ENCODE measurements at regions not wholly inside any gene's neighbourhood (a gene's known extent, or its start where the extent isn't known, plus 50 kb on each side); places are given as distances from the start of the nearest gene placed in this dataset.

DNA sequence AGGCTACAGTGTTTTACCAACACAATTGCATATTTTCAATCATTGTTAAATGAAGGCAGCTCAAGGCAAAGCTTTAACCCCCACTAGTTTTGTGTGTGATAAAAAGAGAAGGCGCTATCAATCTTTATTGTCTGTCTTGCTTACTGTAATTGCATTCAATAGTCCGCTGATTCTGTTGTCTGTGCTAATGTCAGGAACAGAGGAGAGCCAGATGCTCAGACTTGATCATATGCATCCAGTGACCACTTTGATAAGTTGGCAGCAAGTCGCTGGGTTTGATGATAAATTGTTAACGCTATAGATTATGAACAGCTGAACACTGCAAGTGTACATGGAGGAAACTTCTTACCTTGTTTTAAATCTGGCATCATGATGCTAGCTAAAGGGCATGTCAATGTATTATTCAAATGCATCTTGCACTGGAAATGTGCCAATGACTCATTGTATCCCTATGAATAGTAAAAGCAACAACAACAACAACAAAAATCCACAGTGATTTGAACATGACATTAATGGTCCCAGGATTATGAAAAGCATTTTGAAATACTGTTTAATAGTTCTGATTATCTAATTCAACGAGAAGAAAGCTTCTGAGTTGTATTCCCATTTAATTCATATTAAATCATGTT lies 423.5 kb upstream of the FANCL start:
- no peak overlapping the region for H3K4me2 ChIP-seq
- POLR2A ChIA-PET (ENCODE audit: unreplicated experiment) = interaction anchor here (0.6 kb wide), 1 partner anchor 637 kb away, joined by 4 read pairs; no protein-coding TSS in a partner anchor
- H3K36me3 ChIP-seq (ENCODE audit: low read depth) = no peaks in the 10 kb centered on the region
- no peaks in the 10 kb centered on the region for H3K27me3 ChIP-seq (ENCODE audit: insufficient read depth, low read depth)
- intact Hi-C loops (cut with micrococcal nuclease; ENCODE audit: unreplicated experiment) = no loop called here
- DNase-seq = no peak
- CTCF ChIA-PET = no interaction called here
- no peaks in the 10 kb centered on the region for H4K20me1 ChIP-seq (ENCODE audit: insufficient read depth)
- H3F3A ChIP-seq (ENCODE audit: insufficient read depth, low read depth) = no peaks in the 10 kb centered on the region
- no peaks in the 10 kb centered on the region for H3K4me1 ChIP-seq (replicated peaks; ENCODE audit: insufficient read depth)
- no peak overlapping the region for H3K27ac ChIP-seq
- no peaks in the 10 kb centered on the region for H3K9me2 ChIP-seq (ENCODE audit: insufficient read depth)
- H2AFZ ChIP-seq = no peak overlapping the region
- TF ChIP-seq EZH2 (IDR thresholded peaks at IDR 0.05; ENCODE audit: low read depth) = no peak
- TF ChIP-seq, protein P1, sequence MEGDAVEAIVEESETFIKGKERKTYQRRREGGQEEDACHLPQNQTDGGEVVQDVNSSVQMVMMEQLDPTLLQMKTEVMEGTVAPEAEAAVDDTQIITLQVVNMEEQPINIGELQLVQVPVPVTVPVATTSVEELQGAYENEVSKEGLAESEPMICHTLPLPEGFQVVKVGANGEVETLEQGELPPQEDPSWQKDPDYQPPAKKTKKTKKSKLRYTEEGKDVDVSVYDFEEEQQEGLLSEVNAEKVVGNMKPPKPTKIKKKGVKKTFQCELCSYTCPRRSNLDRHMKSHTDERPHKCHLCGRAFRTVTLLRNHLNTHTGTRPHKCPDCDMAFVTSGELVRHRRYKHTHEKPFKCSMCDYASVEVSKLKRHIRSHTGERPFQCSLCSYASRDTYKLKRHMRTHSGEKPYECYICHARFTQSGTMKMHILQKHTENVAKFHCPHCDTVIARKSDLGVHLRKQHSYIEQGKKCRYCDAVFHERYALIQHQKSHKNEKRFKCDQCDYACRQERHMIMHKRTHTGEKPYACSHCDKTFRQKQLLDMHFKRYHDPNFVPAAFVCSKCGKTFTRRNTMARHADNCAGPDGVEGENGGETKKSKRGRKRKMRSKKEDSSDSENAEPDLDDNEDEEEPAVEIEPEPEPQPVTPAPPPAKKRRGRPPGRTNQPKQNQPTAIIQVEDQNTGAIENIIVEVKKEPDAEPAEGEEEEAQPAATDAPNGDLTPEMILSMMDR (conservative IDR thresholded peaks at IDR 0.05) = no peak
- H3K9me3 ChIP-seq (ENCODE audit: insufficient read depth, low read depth) = 0 out of 2 replicates have a peak, but pooled peaks cover 7% of the 10 kb centered on the region
- no peaks in the 10 kb centered on the region for H3K79me2 ChIP-seq (ENCODE audit: low read depth)
- BruUV-seq (replicated peaks) = no TSS peak
- no peak overlapping the region for H3K4me3 ChIP-seq

DNA sequence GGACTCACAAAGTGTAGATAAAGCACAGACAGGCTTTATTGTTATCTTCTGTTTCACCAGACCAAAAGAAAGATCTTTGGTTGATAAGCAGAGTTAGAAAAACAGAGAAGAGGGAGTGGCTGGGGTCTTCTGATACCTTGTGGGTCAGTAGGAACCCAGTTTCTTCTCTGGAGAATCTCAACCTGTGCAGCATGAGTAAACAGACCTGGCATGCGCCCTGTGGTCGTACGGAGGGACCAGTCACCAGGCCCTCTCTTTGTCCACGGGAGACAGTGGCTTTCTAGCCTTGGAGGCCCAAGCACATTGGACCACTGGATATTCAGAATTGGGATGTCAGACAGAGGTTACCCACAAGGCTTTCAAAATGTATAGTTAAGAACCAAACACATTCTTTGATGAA lies 418.9 kb upstream of the FANCL start:
- no peak for DNase-seq
- no peak overlapping the region for H3K4me3 ChIP-seq
- H3K9me3 ChIP-seq (ENCODE audit: insufficient read depth, low read depth) = no peaks in the 10 kb centered on the region
- H3K36me3 ChIP-seq (ENCODE audit: low read depth) = no peaks in the 10 kb centered on the region
- no peaks in the 10 kb centered on the region for H4K20me1 ChIP-seq (ENCODE audit: insufficient read depth)
- H2AFZ ChIP-seq = no peak overlapping the region
- no peak overlapping the region for H3K27ac ChIP-seq
- H3K9me2 ChIP-seq (ENCODE audit: insufficient read depth) = no peaks in the 10 kb centered on the region; the same call in 1 of the 2 replicates
- BruUV-seq (replicated peaks) = no TSS peak
- no peaks in the 10 kb centered on the region for H3K79me2 ChIP-seq (ENCODE audit: low read depth)
- TF ChIP-seq EZH2 (IDR thresholded peaks at IDR 0.05; ENCODE audit: low read depth) = no peak
- TF ChIP-seq, protein P1 (conservative IDR thresholded peaks at IDR 0.05) = no peak
- no peak overlapping the region for H3K4me2 ChIP-seq
- CTCF ChIA-PET = no interaction called here
- intact Hi-C loops (cut with micrococcal nuclease; ENCODE audit: unreplicated experiment) = no loop called here
- H3F3A ChIP-seq (ENCODE audit: insufficient read depth, low read depth) = no peaks in the 10 kb centered on the region
- POLR2A ChIA-PET (ENCODE audit: unreplicated experiment) = no interaction called here
- no peaks in the 10 kb centered on the region for H3K4me1 ChIP-seq (replicated peaks; ENCODE audit: insufficient read depth)
- 0 out of 2 replicates have a peak, but pooled peaks cover 5% of the 10 kb centered on the region for H3K27me3 ChIP-seq (ENCODE audit: insufficient read depth, low read depth)

DNA sequence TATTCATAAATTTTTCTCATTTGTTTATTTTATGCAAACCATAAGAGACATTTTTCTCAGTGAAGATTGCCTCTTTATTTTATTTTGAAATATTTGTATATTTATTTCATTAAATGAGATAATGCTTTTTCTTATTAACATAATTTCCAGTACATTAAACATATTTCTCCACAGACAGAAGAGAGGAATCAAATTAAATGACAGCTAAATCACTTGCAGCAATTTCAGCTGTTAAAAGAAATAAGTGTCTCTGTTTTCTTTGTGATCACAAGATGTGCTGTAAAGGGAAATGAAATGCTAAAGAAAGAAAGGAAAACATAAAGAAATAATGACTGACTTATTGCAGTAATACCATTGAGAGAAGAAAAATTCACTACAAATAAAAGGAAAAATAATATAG lies 414.0 kb upstream of the FANCL start:
- Histone ChIP-seq H3K4me1 (replicated peaks; ENCODE audit: insufficient read depth) (no peaks in the 10 kb centered on the region), H3F3A (ENCODE audit: insufficient read depth, low read depth) (no peaks in the 10 kb centered on the region), H3K27me3 (ENCODE audit: insufficient read depth, low read depth) (peaks cover 5% of the 10 kb centered on the region; the same call in 1 of the 2 replicates), H3K9me3 (ENCODE audit: insufficient read depth, low read depth) (no peaks in the 10 kb centered on the region), H3K4me3 (no peak overlapping the region), H3K27ac (no peak overlapping the region), H2AFZ (no peak overlapping the region), H3K36me3 (ENCODE audit: low read depth) (no peaks in the 10 kb centered on the region), H3K79me2 (ENCODE audit: low read depth) (no peaks in the 10 kb centered on the region), H3K4me2 (no peak overlapping the region), H3K9me2 (ENCODE audit: insufficient read depth) (no peaks in the 10 kb centered on the region; the same call in 1 of the 2 replicates), H4K20me1 (ENCODE audit: insufficient read depth) (no peaks in the 10 kb centered on the region)
- ChIA-PET CTCF (no interaction called here), POLR2A (ENCODE audit: unreplicated experiment) (no interaction called here)
- no peak for TF ChIP-seq EZH2 (IDR thresholded peaks at IDR 0.05; ENCODE audit: low read depth)
- TF ChIP-seq, protein P1 (conservative IDR thresholded peaks at IDR 0.05) = no peak
- no peak for DNase-seq
- intact Hi-C loops (cut with micrococcal nuclease; ENCODE audit: unreplicated experiment) = no loop called here
- no TSS peak for BruUV-seq (replicated peaks)

Data from PC-9 (cell line).